Hematopoietic multipotent progenitor cell (in vitro differentiated cells): ENCODE measurements at regions not wholly inside any gene's neighbourhood (a gene's known extent, or its start where the extent isn't known, plus 50 kb on each side); places are given as distances from the start of the nearest gene placed in this dataset.

ENCODE experiments used
- DNase-seq, 3 donors: peaks; one replicate each; pipeline ENCODE4 v3.0.0-alpha.2; 2011 to 2015; ENCODE audit warnings: low read depth in 2 of 3, low spot score in 2 of 3

- DNase-seq = no peak
Observed at GRCh38 chr2:196433116-196433515, 206.4 kb upstream of the CCDC150 start.

GRCh38 chr2:196434217-196434616, 205.3 kb upstream of the CCDC150 start:
- DNase-seq = no peak

- no peak for DNase-seq
Observed at GRCh38 chr2:196435189-196435588, 204.3 kb upstream of the CCDC150 start.

- no peak for DNase-seq
Observed at GRCh38 chr2:196437626-196438025, 201.9 kb upstream of the CCDC150 start.

GRCh38 chr2:196439760-196440159, 199.8 kb upstream of the CCDC150 start:
- DNase-seq = no peak

GRCh38 chr2:196440413-196440812, 199.1 kb upstream of the CCDC150 start:
- DNase-seq = no peak

GRCh38 chr2:196441527-196441926, 198.0 kb upstream of the CCDC150 start:
- DNase-seq = no peak

- DNase-seq = no peak
Observed at GRCh38 chr2:196442211-196442610, 197.3 kb upstream of the CCDC150 start.

- no peak for DNase-seq
Observed at GRCh38 chr2:196444442-196444841, 195.1 kb upstream of the CCDC150 start.

- no peak for DNase-seq
Observed at GRCh38 chr2:196445991-196446390, 193.5 kb upstream of the CCDC150 start.

- no peak for DNase-seq
Observed at GRCh38 chr2:196448407-196449079, 191.0 kb upstream of the CCDC150 start.

GRCh38 chr2:196449083-196449482, 190.4 kb upstream of the CCDC150 start:
- DNase-seq = no peak

- no peak for DNase-seq
Observed at GRCh38 chr2:196452758-196453157, 186.8 kb upstream of the CCDC150 start.

- DNase-seq = peak; percentile 10 to 53 (median 26)
Observed at GRCh38 chr2:196453613-196454047, 185.9 kb upstream of the CCDC150 start.

- no peak for DNase-seq
Observed at GRCh38 chr2:196454492-196454891, 185.0 kb upstream of the CCDC150 start.

- peak in 2 of 3 donors; percentile 77 to 86 for DNase-seq
Observed at GRCh38 chr2:196459539-196459938, 180.0 kb upstream of the CCDC150 start.

- no peak for DNase-seq
Observed at GRCh38 chr2:196463706-196464105, 175.8 kb upstream of the CCDC150 start.

- no peak for DNase-seq
Observed at GRCh38 chr2:196464311-196464710, 175.2 kb upstream of the CCDC150 start.

- no peak for DNase-seq
Observed at GRCh38 chr2:196466581-196466980, 172.9 kb upstream of the CCDC150 start.

- DNase-seq = no peak
Observed at GRCh38 chr2:196468394-196468793, 171.1 kb upstream of the CCDC150 start.

GRCh38 chr2:196473617-196474016, 165.9 kb upstream of the CCDC150 start:
- DNase-seq = no peak

GRCh38 chr2:196475611-196476010, 163.9 kb upstream of the CCDC150 start:
- no peak for DNase-seq

- no peak for DNase-seq
Observed at GRCh38 chr2:196478588-196478987, 160.9 kb upstream of the CCDC150 start.
